Stimulated activated naive CD8-positive, alpha-beta T cell treated with anti-CD3 and anti-CD28 coated beads, Interleukin-15, Interleukin-2, amounts not matched to agents 100 U/mL and 50 U/mL, for 24 hours (primary cell): ENCODE measurements at regions not wholly inside any gene's neighbourhood (a gene's known extent, or its start where the extent isn't known, plus 50 kb on each side); places are given as distances from the start of the nearest gene placed in this dataset.

Experiments used
- ATAC-seq: fragments of 150-1000 bp; cut with Tn5 transposase; one replicate; pipeline ENCODE4 v1.10.0; 2021
- DNase-seq: peaks from one replicate; pipeline ENCODE4 v3.0.0; 2021

- DNase-seq (peak; percentile 22), ATAC-seq (no peak)
Observed at GRCh38 chr19:27774337-27774736, 1438.6 kb downstream of the UQCRFS1 start.

GRCh38 chr19:27773318-27774094, 1439.4 kb downstream of the UQCRFS1 start:
- no peak for ATAC-seq
- DNase-seq: no peak

- ATAC-seq (no peak), DNase-seq (no peak)
Observed at GRCh38 chr19:27772059-27772458, 1440.9 kb downstream of the UQCRFS1 start.

GRCh38 chr19:27770095-27770494, 1442.9 kb downstream of the UQCRFS1 start:
- no peak for DNase-seq

GRCh38 chr19:27767234-27767633, 1445.7 kb downstream of the UQCRFS1 start:
- DNase-seq: no peak
- no peak for ATAC-seq

More at GRCh38 chr19:27770095-27770494, 1442.9 kb downstream of the UQCRFS1 start:
- no peak for ATAC-seq

- ATAC-seq (no peak), DNase-seq (no peak)
Observed at GRCh38 chr19:27765912-27766725, 1446.8 kb downstream of the UQCRFS1 start.

- DNase-seq (no peak), ATAC-seq (no peak)
Observed at GRCh38 chr19:27765397-27765796, 1447.6 kb downstream of the UQCRFS1 start.

GRCh38 chr19:27764186-27764804, 1448.7 kb downstream of the UQCRFS1 start:
- ATAC-seq: no peak
- no peak for DNase-seq

- ATAC-seq (no peak), DNase-seq (no peak)
Observed at GRCh38 chr19:27762933-27763332, 1450.0 kb downstream of the UQCRFS1 start.

GRCh38 chr19:27759896-27760295, 1453.1 kb downstream of the UQCRFS1 start:
- ATAC-seq: no peak
- DNase-seq: no peak

GRCh38 chr19:27758626-27759505, 1454.1 kb downstream of the UQCRFS1 start:
- DNase-seq: no peak
- no peak for ATAC-seq

GRCh38 chr19:27754700-27755099, 1458.3 kb downstream of the UQCRFS1 start:
- ATAC-seq (no peak), DNase-seq (no peak)

GRCh38 chr19:27753622-27754021, 1459.3 kb downstream of the UQCRFS1 start:
- no peak for ATAC-seq
- DNase-seq: no peak

- DNase-seq (no peak), ATAC-seq (no peak)
Observed at GRCh38 chr19:27752530-27753184, 1460.3 kb downstream of the UQCRFS1 start.

- ATAC-seq (no peak), DNase-seq (no peak)
Observed at GRCh38 chr19:27751044-27751391, 1461.9 kb downstream of the UQCRFS1 start.

- no peak for ATAC-seq
- DNase-seq: no peak
Observed at GRCh38 chr19:27750391-27751043, 1462.4 kb downstream of the UQCRFS1 start.

- no peak for DNase-seq
- no peak for ATAC-seq
Observed at GRCh38 chr19:27748551-27749152, 1464.3 kb downstream of the UQCRFS1 start.

- peak; percentile 6 for DNase-seq
- peak; percentile 23 for ATAC-seq
Observed at GRCh38 chr19:27746691-27747380, 1466.1 kb downstream of the UQCRFS1 start.

- DNase-seq: no peak
- ATAC-seq: no peak
Observed at GRCh38 chr19:27745978-27746542, 1466.9 kb downstream of the UQCRFS1 start.
